ENCODE measurements at regions not wholly inside any gene's neighbourhood (a gene's known extent, or its start where the extent isn't known, plus 50 kb on each side); places are given as distances from the start of the nearest gene placed in this dataset.

GRCh38 chr13:38498271-38498670 is 148.6 kb downstream of the UFM1 start (continued):
- TF ChIP-seq RREB1 (CRISPR knock-in tag; IDR thresholded peaks at IDR 0.05) (no peak), GTF2B (IDR thresholded peaks at IDR 0.05; ENCODE audit: extremely low read depth, insufficient read length) (no peak), DNMT1 (IDR thresholded peaks at IDR 0.05) (no peak), BRD9 (IDR thresholded peaks at IDR 0.05; ENCODE audit: low read depth, partially characterized antibody) (no peak), ZFP1 (CRISPR knock-in tag; IDR thresholded peaks at IDR 0.05) (no peak), SMARCB1 (IDR thresholded peaks at IDR 0.05; ENCODE audit: insufficient read length, low read depth) (no peak), ZNF318 (IDR thresholded peaks at IDR 0.05; ENCODE audit: borderline replicate concordance in 1 of 2, low read depth in 1 of 2) (no peak), TEAD2 (tag; IDR thresholded peaks at IDR 0.05) (no peak), DMBX1 (CRISPR knock-in tag; IDR thresholded peaks at IDR 0.05; ENCODE audit: borderline replicate concordance) (no peak), C11orf30 (IDR thresholded peaks at IDR 0.05; ENCODE audit: low read depth) (no peak)
